ENCODE measurements at regions not wholly inside any gene's neighbourhood (a gene's known extent, or its start where the extent isn't known, plus 50 kb on each side); places are given as distances from the start of the nearest gene placed in this dataset.

DNA sequence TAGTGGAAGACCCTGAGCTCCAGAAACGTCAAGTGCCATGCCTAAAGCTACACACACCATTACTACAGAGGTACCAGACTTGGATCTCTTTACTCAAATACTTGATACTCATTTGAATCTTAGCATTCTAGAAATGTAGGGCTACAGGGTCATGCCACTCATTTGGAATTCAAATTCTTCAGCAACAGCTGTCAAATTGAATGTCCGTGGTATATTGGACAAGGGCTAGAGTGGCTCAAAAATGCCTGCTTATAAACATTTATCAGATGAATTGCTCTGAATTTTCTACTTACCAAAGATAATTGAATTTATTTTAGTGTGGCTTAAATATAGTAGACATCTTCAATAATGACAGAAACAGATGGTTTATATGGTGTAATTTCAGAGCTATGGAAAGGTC, 669.7 kb downstream of the SLC4A3 start:
- DNase-seq: no peak

GRCh38 chr2:220300806-220301205, 673.4 kb downstream of the SLC4A3 start:
- no peak for DNase-seq

DNA sequence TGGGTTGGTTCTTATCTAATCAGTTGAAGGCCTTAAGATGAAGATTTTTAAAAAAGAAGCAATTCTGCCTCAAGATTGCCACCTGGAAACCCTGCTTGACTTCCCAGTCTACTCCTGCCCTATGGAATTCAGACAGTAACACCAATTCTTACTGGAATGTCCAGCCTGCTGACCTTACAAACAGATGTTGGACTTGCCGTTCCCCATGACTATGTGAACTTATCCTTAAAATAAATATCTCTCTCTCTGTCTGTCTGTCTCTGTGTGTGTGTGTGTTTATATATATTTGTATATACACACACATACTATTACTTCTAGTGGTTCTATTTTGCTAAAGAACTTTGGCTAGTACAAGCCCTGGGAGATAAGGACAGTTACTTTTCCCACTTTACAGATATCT, 675.3 kb downstream of the SLC4A3 start:
- DNase-seq: no peak

- no peak for DNase-seq
Observed at GRCh38 chr2:220309215-220309614, 681.8 kb downstream of the SLC4A3 start.

DNA sequence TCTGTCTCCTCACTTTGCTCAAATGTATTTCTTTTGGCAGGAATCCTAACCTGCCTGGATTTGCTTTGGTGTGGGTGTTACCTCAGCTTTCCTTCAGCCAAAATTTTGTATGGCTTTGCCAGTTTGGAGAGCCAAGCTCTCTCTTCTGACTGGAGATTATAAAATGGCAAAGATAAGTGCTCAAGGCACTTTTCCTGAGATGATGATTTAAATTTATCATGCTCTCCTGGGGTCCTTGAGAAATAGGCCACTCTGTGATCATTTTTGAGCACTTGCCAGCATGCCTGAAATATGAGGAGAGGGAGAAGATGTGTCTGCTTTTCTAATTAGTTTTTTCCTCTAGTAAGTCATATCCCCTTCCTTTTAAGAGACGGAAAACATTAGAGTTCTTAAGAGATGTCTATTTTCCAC, 683.0 kb downstream of the SLC4A3 start:
- DNase-seq: no peak

DNA sequence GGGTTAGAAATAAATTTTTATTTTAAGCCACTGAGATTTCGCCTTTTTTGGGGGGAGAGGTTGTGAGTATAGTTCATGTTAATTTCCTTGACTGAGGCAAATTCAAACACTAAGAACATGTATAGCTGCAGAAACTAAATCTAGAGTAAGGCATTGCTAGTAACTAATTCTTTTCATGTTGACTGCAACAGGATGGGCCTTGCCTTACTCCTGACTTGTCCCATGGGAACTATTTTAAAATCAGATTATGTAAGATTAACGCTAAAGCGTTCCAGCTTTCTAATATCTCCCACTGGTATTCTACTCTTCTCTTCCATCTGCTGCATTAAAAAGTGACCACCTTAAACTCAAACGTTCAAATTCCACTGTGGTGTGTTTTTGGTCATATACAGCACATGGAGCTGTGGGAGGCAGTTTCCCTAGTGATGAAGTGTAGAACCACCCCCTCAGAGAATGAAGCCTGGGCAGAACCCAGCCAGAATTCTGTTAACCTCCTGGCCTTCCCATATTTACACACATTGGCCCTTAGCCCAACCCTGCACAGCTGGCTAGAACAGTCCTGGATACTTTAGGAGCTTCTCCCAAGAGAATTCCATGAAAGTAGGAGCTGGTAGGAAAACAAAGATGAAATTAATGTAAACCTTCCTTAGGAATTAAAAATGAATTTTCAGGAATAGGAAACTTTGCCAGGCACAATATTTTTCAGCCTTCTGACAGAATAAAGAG, 687.8 kb downstream of the SLC4A3 start:
- DNase-seq: no peak

GRCh38 chr2:220318037-220318436, 690.6 kb downstream of the SLC4A3 start:
- no peak for DNase-seq

DNA sequence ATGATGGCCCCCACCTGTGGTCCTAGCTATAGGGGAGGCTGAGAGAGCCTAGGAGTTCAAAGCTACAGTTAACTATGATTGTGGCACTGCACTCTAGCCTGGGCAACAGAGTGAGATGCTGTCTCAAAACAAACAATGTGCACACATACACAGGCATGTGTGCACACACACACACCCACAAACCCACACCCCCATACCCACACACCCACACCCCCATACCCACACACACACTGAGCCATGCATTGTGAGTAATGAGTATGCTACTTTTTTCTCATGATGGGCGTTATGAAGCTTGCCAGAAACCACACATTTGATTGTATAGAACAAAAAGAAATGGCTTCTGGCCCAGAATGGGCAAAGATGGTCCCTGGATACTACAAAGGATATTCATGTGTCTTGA, 691.1 kb downstream of the SLC4A3 start:
- DNase-seq: no peak

DNA sequence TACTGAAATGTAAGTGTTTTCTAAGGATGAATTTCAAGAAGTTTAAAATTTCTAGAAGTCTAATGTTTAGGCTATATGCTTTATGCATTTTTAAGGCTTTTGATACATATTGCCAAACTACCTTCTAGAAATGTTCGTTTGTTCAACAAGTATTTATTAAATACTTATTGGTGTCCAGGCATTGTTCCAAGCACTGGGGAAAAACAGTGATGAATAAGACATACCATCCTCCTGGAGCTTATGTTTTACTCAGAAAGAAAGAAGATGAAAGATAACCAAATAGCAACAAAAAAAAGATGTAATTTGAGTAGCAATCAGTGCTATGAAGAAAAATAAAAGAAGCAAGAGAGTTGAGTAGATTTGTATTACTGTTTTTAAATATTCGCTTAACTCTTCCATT, 692.9 kb downstream of the SLC4A3 start:
- no peak for DNase-seq

- no peak for DNase-seq
Observed at GRCh38 chr2:220332886-220333285, 705.5 kb downstream of the SLC4A3 start.

GRCh38 chr2:220334210-220334609, 706.8 kb downstream of the SLC4A3 start:
- no peak for DNase-seq

GRCh38 chr2:220334871-220335590, 707.6 kb downstream of the SLC4A3 start:
- no peak for DNase-seq

DNA sequence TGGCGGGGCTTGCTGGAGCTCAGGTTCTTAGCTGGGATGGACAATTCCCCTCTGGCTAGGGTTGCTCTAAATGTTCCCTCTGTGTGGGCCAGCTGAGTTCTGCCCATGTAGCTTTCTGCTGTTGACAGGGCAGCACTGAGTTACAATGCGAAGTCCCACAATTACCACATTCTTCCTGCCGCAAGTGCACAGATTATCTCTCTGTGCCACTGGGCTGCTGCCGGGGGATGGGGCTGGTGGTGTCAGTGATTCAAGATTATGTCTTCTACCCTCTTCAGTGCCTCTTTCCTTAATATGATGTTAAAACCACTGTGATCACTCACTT, 708.1 kb downstream of the SLC4A3 start:
- no peak for DNase-seq

DNA sequence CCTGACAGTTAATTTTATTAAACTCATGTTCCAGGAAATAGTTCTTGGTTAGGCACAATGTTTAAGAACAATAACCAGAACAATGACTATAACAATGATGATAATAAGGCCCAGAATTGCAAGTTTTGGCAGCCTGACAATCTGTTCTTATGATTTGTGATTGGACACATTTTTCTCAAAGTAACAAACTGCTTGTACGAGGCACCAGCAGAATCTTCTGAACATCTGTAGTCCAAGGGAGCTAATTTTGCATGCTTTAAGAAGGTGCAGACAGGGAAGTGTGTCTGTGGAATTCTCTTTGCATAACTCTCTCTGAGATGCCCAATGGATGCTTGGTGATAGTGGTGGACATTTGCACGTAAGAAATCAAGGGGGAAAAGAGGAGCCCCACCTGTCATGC, 709.3 kb downstream of the SLC4A3 start:
- no peak for DNase-seq

DNA sequence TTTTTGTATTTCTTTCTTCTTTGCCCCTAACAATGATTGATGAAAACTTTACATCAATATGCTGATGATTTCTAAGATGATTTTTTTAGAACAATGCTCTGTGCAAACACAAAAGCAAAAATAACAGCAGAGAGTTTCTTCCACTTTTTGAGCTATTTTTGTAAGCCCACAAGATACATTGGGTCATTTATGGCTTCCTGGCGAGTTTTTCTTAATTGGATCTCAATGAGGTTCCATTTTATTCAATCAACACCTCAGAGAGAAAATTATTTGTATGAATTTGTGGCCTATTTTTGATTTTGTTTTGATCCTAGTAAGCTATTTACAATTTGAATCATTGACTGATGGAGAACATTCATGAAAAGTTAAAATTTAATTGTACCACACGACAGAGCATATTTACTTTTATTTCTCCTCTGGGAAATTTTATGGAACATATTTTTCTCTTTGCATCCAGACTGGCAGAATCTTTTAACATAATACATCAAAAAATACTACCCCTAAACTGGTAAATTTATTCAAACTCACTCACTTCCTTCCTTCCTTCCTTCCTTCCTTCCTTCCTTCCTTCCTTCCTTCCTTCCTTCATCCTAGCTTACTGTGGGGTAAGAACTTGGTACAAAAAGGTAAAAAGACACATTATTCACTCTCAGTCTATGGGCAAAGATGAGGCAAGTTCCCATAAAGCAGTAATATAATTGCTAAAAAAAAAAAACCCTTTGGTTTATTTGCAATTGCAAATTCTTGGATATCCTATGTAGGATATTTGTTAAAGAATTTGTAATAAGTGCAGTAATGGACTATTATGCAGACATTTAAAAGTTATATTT, 710.4 kb downstream of the SLC4A3 start:
- no peak for DNase-seq

DNA sequence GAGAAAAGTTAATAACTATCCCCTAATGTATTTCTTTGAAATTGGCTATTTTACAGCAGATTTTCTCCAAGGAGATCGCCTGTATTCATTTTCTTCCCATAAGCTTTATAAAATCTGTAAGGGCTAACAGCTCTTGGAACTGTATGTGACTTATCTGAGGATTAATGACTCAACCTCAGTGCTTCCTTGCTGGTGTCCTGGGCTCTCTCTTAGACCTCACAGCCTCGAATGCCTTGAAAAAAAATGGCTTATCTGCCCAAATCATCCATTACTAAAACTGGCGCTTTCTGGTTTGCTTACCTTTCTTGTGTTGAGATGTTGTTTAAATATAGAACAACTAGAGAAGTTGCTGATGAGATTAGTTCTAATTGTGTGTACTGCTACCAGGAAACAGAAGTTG, 713.6 kb downstream of the SLC4A3 start:
- DNase-seq: no peak

DNA sequence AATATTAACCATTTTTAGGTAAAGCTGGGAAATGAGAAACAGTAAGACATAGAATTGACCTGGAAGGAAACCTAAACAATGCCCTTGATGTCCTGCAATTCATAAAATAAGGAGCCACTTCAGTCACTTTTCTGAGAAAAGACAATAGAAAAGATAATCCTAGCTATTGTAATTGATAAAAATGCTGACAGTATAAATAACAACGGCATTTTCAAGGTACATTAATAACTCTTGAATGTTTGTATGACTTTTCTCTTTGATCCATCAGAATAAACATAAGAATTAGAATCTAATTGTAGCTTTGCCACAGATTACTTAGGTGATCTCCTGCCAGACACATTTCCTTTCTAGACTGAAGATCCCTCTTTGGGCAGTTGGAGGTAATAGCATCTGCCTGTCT, 719.5 kb downstream of the SLC4A3 start:
- DNase-seq: no peak

DNA sequence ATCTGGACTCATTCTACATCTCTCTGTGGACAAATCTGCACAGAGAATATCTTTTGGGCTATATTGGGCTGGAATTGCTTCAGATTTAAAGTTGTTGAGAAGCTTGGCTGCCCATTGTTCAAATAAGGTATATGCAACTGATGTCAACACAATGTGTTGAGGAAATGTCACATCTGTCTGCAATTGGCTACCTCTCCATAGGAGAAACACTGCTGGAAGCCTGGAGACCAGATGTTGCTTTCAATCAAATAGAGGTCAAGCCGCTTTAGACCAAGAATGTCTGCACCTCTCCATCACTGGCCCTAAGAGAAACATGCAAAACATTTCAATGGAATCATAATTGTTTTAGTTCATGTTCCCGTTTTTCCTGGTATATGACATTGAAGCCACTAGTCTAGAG, 720.2 kb downstream of the SLC4A3 start:
- no peak for DNase-seq

GRCh38 chr2:220348206-220348605, 720.8 kb downstream of the SLC4A3 start:
- no peak for DNase-seq

GRCh38 chr2:220353897-220354296, 726.5 kb downstream of the SLC4A3 start:
- DNase-seq: no peak

- DNase-seq: no peak
Observed at GRCh38 chr2:220356076-220356475, 728.6 kb downstream of the SLC4A3 start.

DNA sequence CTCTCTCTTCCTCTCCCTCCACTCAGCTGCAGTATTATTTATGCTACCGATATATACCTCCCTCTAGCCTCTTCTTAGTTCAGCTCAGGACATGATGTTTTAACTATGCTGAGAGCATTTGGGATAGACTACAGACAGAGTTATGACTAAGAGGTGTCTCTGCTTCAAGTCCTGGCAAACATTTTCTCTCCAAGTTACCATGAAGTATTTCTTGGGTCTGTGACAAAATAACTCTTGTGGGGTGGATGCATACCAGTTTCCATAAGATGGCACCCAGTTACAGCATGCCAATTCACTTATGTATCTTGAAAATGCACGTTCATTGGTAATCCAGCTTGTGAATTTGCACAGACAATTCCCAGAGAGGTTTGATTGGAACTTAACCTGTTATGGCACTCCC, 737.6 kb downstream of the SLC4A3 start:
- no peak for DNase-seq

DNA sequence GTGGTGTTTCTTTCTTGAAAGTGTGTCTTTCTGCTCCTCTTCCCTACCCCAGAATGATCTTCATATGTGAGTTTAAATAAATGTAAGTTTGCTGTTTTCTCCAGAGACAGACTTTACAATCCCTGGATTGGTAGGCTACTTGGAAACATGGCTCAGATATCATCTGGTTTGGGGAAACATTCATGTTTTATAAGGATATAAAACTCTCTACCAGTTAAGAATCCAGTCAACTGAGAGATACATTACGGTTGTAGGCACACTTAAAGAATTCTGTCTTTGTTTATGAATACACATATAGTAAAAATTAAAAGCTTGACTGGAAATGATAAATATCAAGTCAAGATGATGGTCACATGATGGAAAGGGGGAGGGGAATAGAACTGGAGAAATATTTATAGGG, 739.3 kb downstream of the SLC4A3 start:
- DNase-seq: no peak

DNA sequence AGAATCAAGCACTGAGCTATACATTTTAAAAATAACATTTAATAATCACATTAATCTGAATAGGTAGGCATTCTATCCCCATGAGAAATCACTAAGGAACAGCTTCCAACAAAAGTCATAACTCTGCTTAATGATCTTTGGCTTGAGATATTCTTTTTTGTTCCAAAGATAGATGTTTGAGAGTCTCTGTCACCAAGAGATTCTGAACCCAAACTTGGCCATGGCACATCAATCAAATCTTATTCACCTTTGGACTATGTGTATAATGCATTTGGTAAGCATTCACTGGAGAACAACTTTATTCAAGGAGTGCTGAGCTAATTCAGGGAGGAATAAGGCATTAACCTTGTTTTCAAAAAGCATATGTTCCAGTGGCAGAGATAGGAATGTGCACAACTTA, 743.3 kb downstream of the SLC4A3 start:
- no peak for DNase-seq
